ENCODE measurements at regions not wholly inside any gene's neighbourhood (a gene's known extent, or its start where the extent isn't known, plus 50 kb on each side); places are given as distances from the start of the nearest gene placed in this dataset.
A peak's percentile ranks its signal among the peaks of the same experiment; 100 is the strongest.

- in situ Hi-C loops (cut with MboI; ENCODE audit: low sequenced_read_pairs, unreplicated experiment) = no loop called here
- peak; percentile 42 for DNase-seq (ENCODE audit: low spot score)
- peak; percentile 41 for TF ChIP-seq CTCF (IDR thresholded peaks at IDR 0.05; ENCODE audit: borderline replicate concordance, control extremely low read depth, extremely low read depth, insufficient read depth, missing control alignments)
Measured at GRCh38 chr20:4519534-4519933, 166.7 kb upstream of the PRNP start.

GRCh38 chr20:4516876-4517275 lies 169.4 kb upstream of the PRNP start:
- DNase-seq (ENCODE audit: low spot score) = no peak
- TF ChIP-seq CTCF (IDR thresholded peaks at IDR 0.05; ENCODE audit: borderline replicate concordance, control extremely low read depth, extremely low read depth, insufficient read depth, missing control alignments) = no peak

GRCh38 chr20:4513720-4514119 lies 172.5 kb upstream of the PRNP start:
- in situ Hi-C loops (cut with MboI; ENCODE audit: low sequenced_read_pairs, unreplicated experiment) = no loop called here
- no peak for DNase-seq (ENCODE audit: low spot score)
- no peak for TF ChIP-seq CTCF (IDR thresholded peaks at IDR 0.05; ENCODE audit: borderline replicate concordance, control extremely low read depth, extremely low read depth, insufficient read depth, missing control alignments)

More at GRCh38 chr20:4516876-4517275, 169.4 kb upstream of the PRNP start:
- in situ Hi-C loops (cut with MboI; ENCODE audit: low sequenced_read_pairs, unreplicated experiment) = no loop called here

- in situ Hi-C loops (cut with MboI; ENCODE audit: low sequenced_read_pairs, unreplicated experiment) = no loop called here
- no peak for DNase-seq (ENCODE audit: low spot score)
- TF ChIP-seq CTCF (IDR thresholded peaks at IDR 0.05; ENCODE audit: borderline replicate concordance, control extremely low read depth, extremely low read depth, insufficient read depth, missing control alignments) = no peak
Measured at GRCh38 chr20:4512891-4513550, 173.2 kb upstream of the PRNP start.

- DNase-seq (ENCODE audit: low spot score) = no peak
- in situ Hi-C loops (cut with MboI; ENCODE audit: low sequenced_read_pairs, unreplicated experiment) = no loop called here
- no peak for TF ChIP-seq CTCF (IDR thresholded peaks at IDR 0.05; ENCODE audit: borderline replicate concordance, control extremely low read depth, extremely low read depth, insufficient read depth, missing control alignments)
Measured at GRCh38 chr20:4511776-4512175, 174.5 kb upstream of the PRNP start.

- in situ Hi-C loops (cut with MboI; ENCODE audit: low sequenced_read_pairs, unreplicated experiment) = no loop called here
- no peak for TF ChIP-seq CTCF (IDR thresholded peaks at IDR 0.05; ENCODE audit: borderline replicate concordance, control extremely low read depth, extremely low read depth, insufficient read depth, missing control alignments)
- no peak for DNase-seq (ENCODE audit: low spot score)
Measured at GRCh38 chr20:4509825-4510522, 176.3 kb upstream of the PRNP start.

Data from GM13976 (cell line).